GDM1 (cell line): ENCODE measurements at regions not wholly inside any gene's neighbourhood (a gene's known extent, or its start where the extent isn't known, plus 50 kb on each side); places are given as distances from the start of the nearest gene placed in this dataset.

Source experiments
- DNase-seq: peaks from one replicate; lab custom pipeline; 2025; lab: John Stamatoyannopoulos, UW

- no peak for DNase-seq
Measured at GRCh38 chr2:144592500-144593256, 72.8 kb upstream of the ZEB2 start.

GRCh38 chr2:144587306-144587705 is 67.4 kb upstream of the ZEB2 start:
- no peak for DNase-seq

- no peak for DNase-seq
Measured at GRCh38 chr2:144586476-144586875, 66.6 kb upstream of the ZEB2 start.

GRCh38 chr2:144583741-144584453 is 64.0 kb upstream of the ZEB2 start:
- DNase-seq, result no peak

GRCh38 chr2:144583381-144583729 is 63.4 kb upstream of the ZEB2 start:
- peak; percentile 66 for DNase-seq

- peak; percentile 92 for DNase-seq
Measured at GRCh38 chr2:144582651-144583380, 62.9 kb upstream of the ZEB2 start.

- DNase-seq, result peak; percentile 52
Measured at GRCh38 chr2:144580521-144581161, 60.7 kb upstream of the ZEB2 start.

GRCh38 chr2:144579556-144579955 is 59.6 kb upstream of the ZEB2 start:
- no peak for DNase-seq

GRCh38 chr2:144578099-144578498 is 58.2 kb upstream of the ZEB2 start:
- DNase-seq, result no peak

- no peak for DNase-seq
Measured at GRCh38 chr2:144572977-144573376, 53.1 kb upstream of the ZEB2 start.

GRCh38 chr2:144571770-144572169 is 51.9 kb upstream of the ZEB2 start:
- no peak for DNase-seq

- no peak for DNase-seq
Measured at GRCh38 chr2:144570566-144570965, 50.6 kb upstream of the ZEB2 start.
